SKM-1 treated with dmso at 0.1 percent for 144 hours (cell line): ENCODE measurements at regions not wholly inside any gene's neighbourhood (a gene's known extent, or its start where the extent isn't known, plus 50 kb on each side); places are given as distances from the start of the nearest gene placed in this dataset.
A peak's percentile ranks its signal among the peaks of the same experiment; 100 is the strongest.
"Not testable (repeated sequence)": the region's sequence is repeated elsewhere in the genome, so short reads cannot be mapped to it uniquely, and the experiment has no call there.

Experiments
- DNase-seq: peaks from one replicate; lab custom pipeline; 2025; ENCODE audit not compliant: unreplicated experiment; lab: John Stamatoyannopoulos, UW

DNA sequence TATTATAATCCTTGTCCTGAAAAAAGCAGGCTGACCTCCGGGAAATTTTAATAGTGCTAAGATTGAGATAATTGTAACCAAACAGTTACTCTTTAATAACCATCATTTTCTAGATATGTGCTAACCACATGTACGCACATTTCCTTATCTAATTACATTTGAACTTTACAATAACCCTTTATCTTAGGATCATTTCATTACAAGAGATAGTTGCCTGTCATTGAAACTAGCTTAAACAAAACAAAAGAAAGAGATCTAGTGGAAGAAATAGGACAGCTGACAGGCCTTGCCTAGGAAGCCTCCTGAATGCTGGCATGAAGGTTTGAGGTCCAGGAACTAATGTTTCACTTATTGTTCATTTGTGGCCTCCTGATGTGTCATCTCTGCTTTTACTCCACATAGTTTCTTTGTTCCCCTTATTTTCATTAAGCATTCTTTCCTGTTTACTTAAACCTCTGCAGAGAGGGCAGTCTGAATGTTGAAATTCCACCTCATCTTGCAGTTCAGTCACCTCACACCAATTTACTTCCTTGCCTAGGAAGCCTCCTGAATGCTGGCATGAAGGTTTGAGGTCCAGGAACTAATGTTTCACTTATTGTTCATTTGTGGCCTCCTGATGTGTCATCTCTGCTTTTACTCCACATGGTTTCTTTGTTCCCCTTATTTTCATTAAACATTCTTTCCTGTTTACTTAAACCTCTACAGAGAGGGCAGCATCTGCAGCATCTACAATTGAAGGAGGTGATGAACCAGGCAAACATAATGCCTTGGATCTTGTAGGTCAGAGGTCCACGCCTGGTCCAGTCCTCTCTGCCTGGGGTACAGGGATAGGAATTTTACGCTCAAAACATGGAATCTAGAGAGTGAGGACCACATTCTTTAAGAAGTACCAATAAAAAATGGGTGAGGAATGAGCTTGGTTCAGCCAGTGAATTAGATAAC is 247.5 kb downstream of the SPATA31A6 start:
- DNase-seq: peak; percentile 8

- DNase-seq: not testable (repeated sequence)
Measured at GRCh38 chr9:42431616-42432010, 248.2 kb downstream of the SPATA31A6 start.

GRCh38 chr9:42434844-42435714 is 251.6 kb downstream of the SPATA31A6 start:
- not testable (repeated sequence) for DNase-seq

- not testable (repeated sequence) for DNase-seq
Measured at GRCh38 chr9:42435715-42436342, 252.4 kb downstream of the SPATA31A6 start.

DNA sequence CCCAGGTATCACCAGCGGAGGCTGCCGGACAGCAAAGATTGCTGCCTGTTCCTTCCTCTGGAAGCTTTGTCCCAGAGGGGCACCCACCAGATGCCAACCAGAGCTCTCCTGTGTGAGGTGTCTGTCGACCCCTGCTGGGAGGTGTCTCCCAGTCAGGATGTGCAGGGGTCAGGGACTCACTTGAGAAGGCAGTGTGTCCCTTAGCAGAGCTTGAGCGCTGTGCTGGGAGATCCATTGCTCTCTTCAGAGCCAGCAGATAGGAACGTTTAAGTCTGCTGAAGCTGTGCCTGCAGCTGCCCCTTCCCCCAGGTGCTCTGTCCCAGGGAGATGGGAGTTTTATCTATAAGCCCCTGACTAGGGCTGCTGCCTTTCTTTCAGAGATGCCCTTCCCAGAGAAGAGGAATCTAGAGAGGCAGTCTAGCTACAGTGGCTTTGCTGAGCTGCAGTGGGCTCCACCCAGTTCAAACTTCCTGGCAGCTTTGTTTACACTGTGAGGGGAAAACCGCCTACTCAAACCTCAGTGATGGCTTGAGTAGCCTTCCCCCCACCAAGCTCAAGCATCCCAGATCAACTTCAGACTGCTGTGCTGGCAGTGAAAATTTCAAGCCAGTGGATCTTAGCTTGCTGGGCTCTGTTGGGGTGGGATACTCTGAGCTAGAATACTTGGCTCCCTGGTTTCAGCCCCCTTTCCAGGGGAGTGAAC is 253.7 kb downstream of the SPATA31A6 start:
- not testable (repeated sequence) for DNase-seq

GRCh38 chr9:42442680-42443079 is 259.2 kb downstream of the SPATA31A6 start:
- not testable (repeated sequence) for DNase-seq

DNA sequence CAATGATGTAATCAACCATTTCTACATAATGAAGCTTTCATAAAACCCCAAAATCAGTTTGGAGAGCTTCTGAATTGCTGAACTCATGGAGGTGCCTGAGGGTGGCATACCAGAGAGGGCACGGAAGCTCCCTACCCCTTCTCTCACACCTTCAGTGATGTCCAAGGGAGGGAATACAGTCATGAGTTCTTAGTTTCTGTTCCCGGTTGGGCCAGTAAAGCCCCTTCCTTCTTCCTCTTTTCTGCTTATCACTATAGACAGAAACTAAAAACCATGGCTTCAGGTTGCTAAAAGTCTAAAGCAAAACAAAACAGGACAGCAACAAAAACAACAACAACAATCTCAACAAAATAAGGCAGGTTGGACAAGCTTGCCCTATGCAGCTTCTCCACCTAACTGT is 260.0 kb downstream of the SPATA31A6 start:
- not testable (repeated sequence) for DNase-seq

DNA sequence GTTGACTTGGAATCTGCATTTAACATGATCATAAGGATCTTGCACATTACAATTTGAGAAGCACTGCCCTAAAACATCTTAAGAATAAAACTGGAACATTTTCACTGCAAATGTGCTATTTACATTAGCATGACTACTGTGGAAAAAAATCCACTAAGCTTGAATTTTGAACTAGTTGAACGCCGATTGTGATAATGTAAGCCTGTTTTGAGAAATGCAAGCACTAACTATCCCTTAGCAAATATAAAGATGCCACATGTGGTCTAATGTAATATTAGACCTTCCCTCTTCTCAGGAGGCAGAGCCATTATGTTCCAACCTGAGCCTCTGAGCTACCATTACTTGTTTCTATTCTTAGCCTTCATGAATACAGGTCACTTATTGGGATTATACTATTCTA is 278.0 kb downstream of the SPATA31A6 start:
- DNase-seq: not testable (repeated sequence)

DNA sequence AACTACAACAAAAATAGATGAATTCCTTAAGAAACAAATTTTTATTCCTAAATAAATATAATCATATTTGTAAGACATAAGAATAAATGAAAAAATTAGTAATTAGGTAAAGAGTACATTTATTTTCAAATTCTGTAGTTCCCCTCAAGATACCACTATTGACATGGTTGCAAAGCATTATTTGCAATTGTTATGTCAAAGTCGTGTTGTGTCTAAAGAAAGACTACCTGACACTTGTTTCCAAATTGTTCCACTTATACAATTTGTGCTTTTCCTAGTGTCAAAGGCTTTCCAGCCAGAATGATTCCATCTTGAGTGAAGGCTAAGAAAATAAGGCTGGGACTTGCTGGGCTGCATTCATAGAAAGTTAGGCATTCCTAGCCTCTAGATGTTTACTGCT is 278.4 kb downstream of the SPATA31A6 start:
- DNase-seq: not testable (repeated sequence)

- DNase-seq: not testable (repeated sequence)
Measured at GRCh38 chr9:42463981-42464380, 280.5 kb downstream of the SPATA31A6 start.

GRCh38 chr9:42470577-42470976 is 287.1 kb downstream of the SPATA31A6 start:
- not testable (repeated sequence) for DNase-seq

GRCh38 chr9:42490989-42491388 is 307.5 kb downstream of the SPATA31A6 start:
- DNase-seq: not testable (repeated sequence)

- not testable (repeated sequence) for DNase-seq
Measured at GRCh38 chr9:42502620-42503264, 319.3 kb downstream of the SPATA31A6 start.

DNA sequence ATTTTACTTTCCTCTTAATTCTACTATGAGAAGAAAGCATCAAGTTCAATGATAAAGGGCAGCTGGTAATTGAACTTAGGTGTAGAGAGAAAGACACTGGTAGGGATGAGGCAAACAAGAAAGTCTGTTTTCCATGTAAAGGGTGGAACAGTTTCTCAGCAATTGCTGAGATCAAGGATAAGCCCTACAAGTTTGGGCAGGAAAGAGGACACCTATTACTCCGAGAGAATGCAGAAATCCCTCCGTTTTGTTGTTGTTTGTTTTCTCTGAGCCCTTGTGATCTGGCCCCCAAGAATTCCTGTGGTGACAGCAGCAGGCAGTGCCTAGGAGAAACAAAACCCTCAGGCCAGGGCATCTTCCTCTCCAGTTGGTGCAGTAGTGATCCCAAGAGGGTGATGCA is 324.7 kb downstream of the SPATA31A6 start:
- not testable (repeated sequence) for DNase-seq

GRCh38 chr9:42513535-42513934 is 330.1 kb downstream of the SPATA31A6 start:
- DNase-seq: not testable (repeated sequence)

GRCh38 chr9:42534325-42534983 is 351.0 kb downstream of the SPATA31A6 start:
- not testable (repeated sequence) for DNase-seq

- not testable (repeated sequence) for DNase-seq
Measured at GRCh38 chr9:42534984-42535325, 351.5 kb downstream of the SPATA31A6 start.

GRCh38 chr9:42550789-42551357 is 367.4 kb downstream of the SPATA31A6 start:
- not testable (repeated sequence) for DNase-seq

GRCh38 chr9:42568530-42568929 is 385.1 kb downstream of the SPATA31A6 start:
- not testable (repeated sequence) for DNase-seq
